CD4-positive, alpha-beta T cell (primary cell): ENCODE measurements at regions not wholly inside any gene's neighbourhood (a gene's known extent, or its start where the extent isn't known, plus 50 kb on each side); places are given as distances from the start of the nearest gene placed in this dataset.

Experiments
- ATAC-seq: fragments of 200-7000 bp; cut with Tn5 transposase; one replicate; pipeline ENCODE4 v1.10.0; 2022; ENCODE audit warnings: mild to moderate bottlenecking; ENCODE audit not compliant: poor library complexity
- CTCF ChIA-PET: fragments of 350-600 bp; sonication (Branson Sonifier 250); formaldehyde crosslinking; loops from one replicate; lab custom pipeline; 2021; ENCODE audit warnings: antibody characterized with exemption, inconsistent platforms; lab: Charles Lee
- POLR2A ChIA-PET: fragments of 350-600 bp; sonication (Branson Sonifier 250); formaldehyde crosslinking; loops from one replicate; lab custom pipeline; 2021; ENCODE audit warnings: antibody characterized with exemption, inconsistent platforms; lab: Charles Lee
- DNase-seq, 14 experiments: peaks; one replicate each; pipeline ENCODE4 v3.0.0-alpha.2; 2013 to 2020; ENCODE audit warnings: mixed read lengths in 2 of 14
- H3K27ac ChIP-seq, 2 donors: one replicate each; pipeline versions ENCODE4 v1.5.1 to v1.7.0; 2013; ENCODE audit warnings: low read length in 2 of 2, low read depth in 1 of 2, mild to moderate bottlenecking in 1 of 2
- H3K27me3 ChIP-seq, 2 experiments: 1 replicate in 1 of 2; 2 replicates in 1 of 2; pipeline versions ENCODE4 v1.6.1 to v1.7.0; 2013; ENCODE audit warnings: low read length in 2 of 2, control low read depth in 1 of 2, mild to moderate bottlenecking in 1 of 2, moderate library complexity in 1 of 2; ENCODE audit not compliant: insufficient read depth in 2 of 2, control insufficient read depth in 1 of 2
- H3K36me3 ChIP-seq: one replicate; pipeline ENCODE4 v1.6.1; 2013; ENCODE audit warnings: low read length, control low read depth; ENCODE audit not compliant: insufficient read depth
- H3K4me1 ChIP-seq: one replicate; pipeline ENCODE4 v1.6.1; 2013; ENCODE audit warnings: low read length, control low read depth; ENCODE audit not compliant: insufficient read depth
- H3K4me3 ChIP-seq: one replicate; pipeline ENCODE4 v1.5.1; 2013; ENCODE audit warnings: mild to moderate bottlenecking, low read length, moderate library complexity
- H3K9me3 ChIP-seq, 2 experiments: 1 replicate in 1 of 2; 2 replicates in 1 of 2; pipeline versions ENCODE4 v1.6.1 to v1.7.0; 2013; ENCODE audit warnings: low read length in 2 of 2, mild to moderate bottlenecking in 2 of 2, control low read depth in 1 of 2, moderate library complexity in 1 of 2; ENCODE audit not compliant: control insufficient read depth in 1 of 2, insufficient read depth in 1 of 2
- H3K27ac Mint-ChIP-seq: one replicate; pipeline ENCODE4 v1.8.0; 2020; ENCODE audit warnings: mixed read lengths
- H3K27me3 Mint-ChIP-seq: one replicate; pipeline ENCODE4 v1.8.0; 2021; ENCODE audit warnings: mixed read lengths
- H3K36me3 Mint-ChIP-seq: one replicate; pipeline ENCODE4 v1.8.0; 2021; ENCODE audit warnings: low read depth, mixed read lengths
- H3K4me1 Mint-ChIP-seq: one replicate; pipeline ENCODE4 v1.8.0; 2021; ENCODE audit warnings: low read depth, mixed read lengths
- H3K4me3 Mint-ChIP-seq: one replicate; pipeline ENCODE4 v1.8.0; 2020; ENCODE audit warnings: mild to moderate bottlenecking, mixed read lengths
- H3K9me3 Mint-ChIP-seq: one replicate; pipeline ENCODE4 v1.8.0; 2020; ENCODE audit warnings: mixed read lengths
- CTCF ChIP-seq: fragments of 200-600 bp; IDR thresholded peaks from one replicate; pipeline ENCODE4 v1.8.0; 2022; ENCODE audit warnings: antibody characterized with exemption, mild to moderate bottlenecking
- intact Hi-C, 2 experiments: fragments of 100-400 bp; cut with DNase I in 1 of 2; cut with micrococcal nuclease in 1 of 2; formaldehyde crosslinking; loops; one replicate each; pipeline versions ENCODE4 v1.15.1 to v1.9.0; 2023 to 2025; cut with DNase I, micrococcal nuclease

GRCh38 chr15:48016865-48017264 lies 103.9 kb upstream of the SLC24A5 start:
- H3K27ac ChIP-seq = no peak overlapping the region
- intact Hi-C loops = no loop called here
- no peak for ATAC-seq
- H3K4me1 ChIP-seq = no peaks in the 10 kb centered on the region
- H3K4me3 Mint-ChIP-seq = no peak overlapping the region
- H3K27me3 Mint-ChIP-seq = no peaks in the 10 kb centered on the region
- H3K9me3 ChIP-seq = no peaks in the 10 kb centered on the region
- no peak for DNase-seq
- CTCF ChIA-PET = no interaction called here
- TF ChIP-seq CTCF = no peak
- no peaks in the 10 kb centered on the region for H3K9me3 Mint-ChIP-seq
- H3K4me3 ChIP-seq = no peak overlapping the region
- POLR2A ChIA-PET = no interaction called here
- H3K4me1 Mint-ChIP-seq = no peaks in the 10 kb centered on the region
- H3K36me3 ChIP-seq = no peaks in the 10 kb centered on the region
- no peaks in the 10 kb centered on the region for H3K36me3 Mint-ChIP-seq
- no peaks in the 10 kb centered on the region for H3K27me3 ChIP-seq
- H3K27ac Mint-ChIP-seq = no peak overlapping the region

GRCh38 chr15:48017747-48018146 lies 103.0 kb upstream of the SLC24A5 start:
- intact Hi-C loops = no loop called here
- Histone ChIP-seq H3K9me3 (no peaks in the 10 kb centered on the region), H3K4me3 (no peak overlapping the region), H3K4me1 (no peaks in the 10 kb centered on the region), H3K27me3 (no peaks in the 10 kb centered on the region), H3K36me3 (no peaks in the 10 kb centered on the region), H3K27ac (no peak overlapping the region)
- Mint-ChIP-seq H3K27me3 (no peaks in the 10 kb centered on the region), H3K4me1 (no peaks in the 10 kb centered on the region), H3K9me3 (no peaks in the 10 kb centered on the region), H3K4me3 (no peak overlapping the region), H3K36me3 (no peaks in the 10 kb centered on the region), H3K27ac (no peak overlapping the region)
- POLR2A ChIA-PET = no interaction called here
- CTCF ChIA-PET = no interaction called here
- TF ChIP-seq CTCF = no peak
- no peak for ATAC-seq
- DNase-seq = no peak

- no peak overlapping the region for H3K4me3 Mint-ChIP-seq
- CTCF ChIA-PET = no interaction called here
Measured at GRCh38 chr15:48020166-48020565, 100.6 kb upstream of the SLC24A5 start.

More at GRCh38 chr15:48020166-48020565, 100.6 kb upstream of the SLC24A5 start:
- intact Hi-C loops = no loop called here
- POLR2A ChIA-PET = no interaction called here
- Histone ChIP-seq H3K4me1 (no peaks in the 10 kb centered on the region), H3K9me3 (peaks cover 0 to 3% of the 10 kb centered on the region in 2 experiments), H3K36me3 (no peaks in the 10 kb centered on the region), H3K4me3 (no peak overlapping the region), H3K27me3 (no peaks in the 10 kb centered on the region), H3K27ac (no peak overlapping the region)
- no peak for DNase-seq
- H3K36me3 Mint-ChIP-seq = no peaks in the 10 kb centered on the region
- no peak overlapping the region for H3K27ac Mint-ChIP-seq
- peaks cover 3% of the 10 kb centered on the region for H3K27me3 Mint-ChIP-seq
- no peaks in the 10 kb centered on the region for H3K4me1 Mint-ChIP-seq
- no peak for TF ChIP-seq CTCF
- H3K9me3 Mint-ChIP-seq = no peaks in the 10 kb centered on the region
- no peak for ATAC-seq
